ENCODE measurements at regions not wholly inside any gene's neighbourhood (a gene's known extent, or its start where the extent isn't known, plus 50 kb on each side); places are given as distances from the start of the nearest gene placed in this dataset.

DNA sequence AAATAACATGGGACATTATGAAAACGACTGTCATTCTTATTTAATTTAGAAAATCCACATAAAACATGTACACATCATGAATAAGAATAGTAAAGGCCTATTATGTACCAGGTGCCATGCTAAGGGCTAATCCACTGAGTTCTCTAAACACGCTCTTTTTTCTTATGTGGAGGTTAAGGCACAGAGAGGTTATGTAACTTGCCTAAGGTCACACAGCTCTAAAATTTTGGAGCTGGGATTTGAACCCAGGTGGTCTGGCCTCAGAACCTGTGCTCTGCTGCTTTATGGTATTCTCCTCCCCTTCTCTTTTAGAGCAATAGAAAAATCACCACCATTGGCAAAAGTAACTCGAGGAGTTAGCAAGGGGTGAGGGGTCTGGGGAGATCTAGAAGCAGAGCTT, 156.9 kb upstream of the ZNF536 start:
- DNase-seq (ENCODE audit: low read depth in 2 of 2): no peak

DNA sequence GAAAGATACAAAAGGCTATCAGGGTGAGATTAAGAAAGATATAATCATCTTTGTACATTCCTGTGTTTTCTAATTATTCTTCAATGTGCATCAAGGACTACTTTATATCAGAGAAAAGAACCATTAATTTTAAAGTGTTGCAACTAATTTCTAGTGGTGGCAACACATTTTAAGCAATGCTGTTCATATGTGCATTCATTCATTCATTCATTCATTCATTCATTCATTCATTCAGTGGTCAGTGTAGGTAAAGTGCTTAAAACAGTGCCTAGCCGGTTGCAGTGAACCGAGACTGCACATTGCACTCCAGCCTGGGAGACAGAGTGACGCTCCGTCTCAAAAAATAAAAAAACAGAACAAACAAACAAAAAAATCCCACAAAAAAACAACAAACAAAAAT, 155.7 kb upstream of the ZNF536 start:
- DNase-seq (ENCODE audit: low read depth in 2 of 2): no peak

- no peak for DNase-seq (ENCODE audit: low read depth in 2 of 2)
These were observed 154.7 kb upstream of the ZNF536 start for GRCh38 chr19:30217461-30217860.

- no peak for DNase-seq (ENCODE audit: low read depth in 2 of 2)
These were observed 152.5 kb upstream of the ZNF536 start for GRCh38 chr19:30219702-30220101.

GRCh38 chr19:30221176-30221575, 151.0 kb upstream of the ZNF536 start:
- no peak for DNase-seq (ENCODE audit: low read depth in 2 of 2)

GRCh38 chr19:30222428-30222873, 149.7 kb upstream of the ZNF536 start:
- no peak for DNase-seq (ENCODE audit: low read depth in 2 of 2)

DNA sequence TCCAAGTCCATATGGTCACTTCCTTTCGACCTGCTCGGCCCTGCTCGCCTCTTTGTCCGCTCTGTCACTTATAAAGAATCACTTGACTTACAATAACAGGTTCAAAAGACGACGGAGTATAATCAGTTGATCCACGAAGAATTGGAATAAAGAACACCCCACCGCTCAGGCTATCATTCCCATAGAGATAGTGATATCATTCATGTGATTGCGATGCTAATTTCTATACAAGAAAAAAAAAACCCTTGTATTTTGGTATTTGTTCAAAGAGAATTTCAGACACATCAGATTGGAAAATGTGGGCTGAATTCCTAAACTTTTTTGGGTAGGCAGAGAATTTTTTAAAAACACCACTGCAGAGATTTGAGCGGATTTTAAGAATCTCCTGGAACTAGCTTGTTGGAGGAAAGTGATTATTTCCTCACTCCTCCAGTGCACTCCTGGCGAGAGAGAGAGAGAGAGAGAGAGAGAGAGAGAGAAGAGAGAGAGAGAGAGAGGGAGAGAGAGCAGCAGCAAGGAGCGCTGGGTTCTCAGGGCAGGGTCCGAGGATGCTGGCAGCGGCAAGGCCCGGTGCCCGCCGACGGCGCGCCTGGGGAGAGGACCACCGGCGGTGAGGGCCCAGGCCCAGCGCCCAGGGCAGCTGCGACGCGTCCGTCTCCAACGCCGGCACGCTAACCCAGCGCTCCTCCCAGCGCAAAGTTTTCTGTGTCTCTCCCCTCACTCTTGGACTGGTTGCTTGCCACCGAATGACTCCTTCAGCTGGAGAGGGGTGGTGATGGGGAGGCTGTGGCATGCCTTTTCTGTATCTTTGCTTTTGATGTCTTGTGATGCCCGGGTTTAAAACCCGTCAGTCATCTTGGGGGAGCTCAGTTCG, 149.0 kb upstream of the ZNF536 start:
- no peak for DNase-seq (ENCODE audit: low read depth in 2 of 2)

DNA sequence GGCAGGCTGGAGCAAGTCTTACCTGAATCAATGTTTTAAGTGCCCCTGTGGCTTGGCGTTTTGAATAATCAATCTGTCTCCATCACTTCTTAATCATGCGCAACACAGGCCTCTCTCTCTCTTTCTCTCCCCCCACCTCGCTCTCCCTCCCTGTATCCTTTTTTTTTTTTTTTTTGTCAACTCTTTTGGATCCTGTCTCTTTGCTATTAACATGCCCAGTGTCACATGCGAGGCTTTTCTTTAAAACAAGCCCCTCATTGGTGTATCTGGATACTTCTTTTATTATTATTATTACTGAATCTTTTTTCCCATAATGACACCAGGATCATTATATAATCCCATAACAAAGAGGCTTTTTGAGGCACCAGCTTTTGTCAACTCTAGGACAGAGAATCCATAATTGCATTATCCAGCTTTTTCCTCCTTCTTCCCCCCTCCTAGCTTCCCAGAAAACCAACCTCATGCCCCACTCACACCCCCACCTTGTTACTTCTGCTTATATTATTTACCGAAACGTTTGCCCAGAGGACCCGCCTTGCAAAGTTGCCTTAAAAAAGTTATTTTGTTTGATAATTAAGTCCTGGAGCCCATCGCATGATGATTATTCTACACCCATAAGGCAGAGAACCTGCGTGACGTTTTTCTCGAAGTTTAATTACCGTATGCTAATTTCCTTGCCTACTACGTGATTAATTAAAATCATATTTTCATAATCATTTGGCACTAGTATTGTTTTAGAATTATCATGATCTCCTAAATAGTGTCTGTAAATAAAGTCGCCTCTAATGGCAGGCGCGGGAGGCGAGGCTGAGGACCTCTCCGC, 148.1 kb upstream of the ZNF536 start:
- no peak for DNase-seq (ENCODE audit: low read depth in 2 of 2)

DNA sequence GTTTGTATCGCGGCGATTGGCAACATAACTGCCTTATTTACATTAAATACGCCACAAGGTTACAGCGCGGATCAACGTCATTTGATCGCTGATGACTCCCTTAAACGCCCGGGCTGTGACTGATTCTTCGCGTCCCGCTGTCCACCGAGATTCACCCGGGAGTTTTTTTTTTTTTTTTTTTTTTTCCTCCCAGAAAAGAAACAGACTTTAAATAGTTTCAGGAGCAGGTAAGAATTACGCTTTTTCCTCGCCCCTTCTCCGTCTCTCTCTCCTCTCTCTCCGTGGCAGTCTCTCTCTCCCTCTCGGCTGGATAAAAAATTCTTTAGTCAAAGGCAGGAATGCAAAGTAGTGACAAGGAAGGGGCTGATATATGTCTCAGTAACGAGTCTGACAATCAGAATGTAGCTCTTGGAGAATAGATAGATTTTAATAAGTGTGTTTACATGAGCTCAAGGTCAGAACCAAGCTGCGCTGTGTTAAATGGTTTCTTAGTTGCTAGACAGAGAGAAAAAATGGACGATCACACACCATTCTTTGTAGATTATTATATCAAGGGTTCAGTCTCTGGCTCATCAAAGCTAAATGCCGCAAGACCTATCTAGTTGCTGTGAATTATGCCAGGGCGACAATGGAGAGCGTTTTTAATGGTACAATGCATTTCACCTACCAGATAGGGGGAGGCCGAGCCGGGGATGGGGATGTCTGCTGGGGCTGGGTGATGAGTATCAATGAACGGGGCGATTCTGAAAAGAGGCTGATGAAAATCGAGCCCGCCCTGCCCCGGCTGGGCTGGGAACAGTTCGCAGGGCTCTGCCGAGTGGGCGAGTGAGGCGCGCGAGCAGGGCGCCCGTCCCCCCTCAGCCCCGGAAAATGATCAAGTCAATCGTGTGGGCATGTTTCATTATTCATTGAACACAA, 147.2 kb upstream of the ZNF536 start:
- DNase-seq (ENCODE audit: low read depth in 2 of 2): no peak

DNA sequence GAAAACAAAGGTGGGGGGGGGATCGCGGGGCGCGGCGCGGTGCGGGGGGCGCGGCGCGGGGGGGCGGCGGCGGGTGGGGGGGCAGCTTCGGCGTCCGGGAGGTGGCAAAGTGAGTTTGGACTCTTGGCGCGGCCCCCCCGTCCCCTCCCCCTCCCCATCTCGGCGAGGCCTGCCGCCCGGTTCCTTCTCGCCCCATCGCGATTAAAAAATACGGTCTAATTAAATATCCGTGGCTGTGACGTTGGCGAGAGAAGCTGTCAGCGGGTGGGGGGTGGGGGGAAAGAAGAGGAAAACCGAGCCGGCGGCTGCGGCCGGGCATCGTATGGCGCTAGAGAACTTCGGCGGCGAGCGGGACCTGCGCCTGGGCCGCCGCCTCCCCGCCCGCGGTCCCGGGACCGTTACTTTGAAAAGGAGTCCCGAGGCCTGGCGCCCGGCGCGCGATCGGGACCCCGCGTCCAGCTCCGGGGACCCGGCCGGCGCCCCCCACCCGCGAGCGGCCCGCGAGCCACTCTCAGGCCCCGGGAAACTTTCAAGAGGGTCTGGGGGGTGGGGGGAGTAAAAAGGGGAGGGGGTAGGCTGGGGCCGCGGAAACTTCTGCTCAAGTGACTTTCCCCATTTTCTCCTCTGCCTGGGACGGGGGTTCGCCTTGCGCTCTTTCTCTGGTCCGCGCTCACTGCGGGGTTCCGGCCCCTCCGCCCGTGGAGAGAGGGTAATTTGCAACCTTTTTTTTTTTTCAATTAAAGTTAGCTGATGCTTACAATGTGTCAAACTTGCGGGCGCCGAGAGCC, 146.3 kb upstream of the ZNF536 start:
- no peak for DNase-seq (ENCODE audit: low read depth in 2 of 2)

DNA sequence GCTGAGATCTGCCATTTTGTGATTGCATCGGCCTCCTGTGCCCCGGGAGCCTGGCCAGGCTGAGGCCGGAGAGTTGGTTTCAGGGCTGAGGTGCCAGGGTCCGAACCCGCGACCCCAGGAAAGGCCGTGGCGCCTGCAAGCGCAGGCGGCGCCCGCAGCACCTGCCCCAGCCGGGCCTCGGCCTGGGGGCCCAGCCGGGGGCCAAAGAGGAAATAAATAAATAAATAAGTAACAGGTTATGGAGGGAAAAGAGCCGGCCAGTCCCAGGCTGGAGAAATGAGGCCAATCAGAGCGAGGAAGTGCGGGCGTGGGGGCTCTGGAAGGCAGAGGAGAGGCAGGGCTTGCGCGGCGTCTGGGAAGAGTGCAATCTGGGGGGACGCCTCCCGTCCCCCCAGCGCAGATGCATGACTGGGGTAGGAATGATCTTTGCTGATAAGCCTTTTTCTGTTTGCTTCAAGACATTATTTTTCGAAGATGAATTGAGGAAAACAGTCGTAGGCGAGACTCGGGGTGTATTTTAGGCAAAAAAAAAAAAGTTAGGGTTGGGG, 145.6 kb upstream of the ZNF536 start:
- no peak for DNase-seq (ENCODE audit: low read depth in 2 of 2)

- DNase-seq (ENCODE audit: low read depth in 2 of 2): no peak
These were observed 145.1 kb upstream of the ZNF536 start for GRCh38 chr19:30227012-30227621.

DNA sequence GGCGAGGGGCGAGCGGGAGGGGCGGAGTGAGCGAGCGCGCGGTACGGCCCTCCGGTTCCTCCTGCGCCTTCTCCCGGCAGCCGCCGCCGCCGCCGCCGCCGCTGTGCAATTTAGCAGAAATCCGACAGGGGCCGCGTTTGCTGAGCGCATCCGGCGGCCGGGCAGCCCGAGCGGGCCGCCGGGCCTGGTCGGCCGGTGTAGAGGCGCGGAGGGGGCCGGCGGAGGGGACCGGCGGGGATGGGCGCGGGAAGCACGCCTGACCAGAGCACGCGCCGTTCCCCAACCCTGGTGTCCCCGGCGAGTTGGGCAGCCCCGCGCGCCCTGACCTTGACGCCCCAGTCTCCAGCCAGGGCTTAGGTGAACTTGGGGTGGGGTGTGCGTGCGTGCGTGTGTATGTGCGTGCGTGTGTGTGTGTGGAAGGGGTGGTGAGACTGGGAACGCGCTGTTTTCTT, 144.5 kb upstream of the ZNF536 start:
- peak; percentile 40 to 48 for DNase-seq (ENCODE audit: low read depth in 2 of 2)

- no peak for DNase-seq (ENCODE audit: low read depth in 2 of 2)
These were observed 143.9 kb upstream of the ZNF536 start for GRCh38 chr19:30228113-30228834.

DNA sequence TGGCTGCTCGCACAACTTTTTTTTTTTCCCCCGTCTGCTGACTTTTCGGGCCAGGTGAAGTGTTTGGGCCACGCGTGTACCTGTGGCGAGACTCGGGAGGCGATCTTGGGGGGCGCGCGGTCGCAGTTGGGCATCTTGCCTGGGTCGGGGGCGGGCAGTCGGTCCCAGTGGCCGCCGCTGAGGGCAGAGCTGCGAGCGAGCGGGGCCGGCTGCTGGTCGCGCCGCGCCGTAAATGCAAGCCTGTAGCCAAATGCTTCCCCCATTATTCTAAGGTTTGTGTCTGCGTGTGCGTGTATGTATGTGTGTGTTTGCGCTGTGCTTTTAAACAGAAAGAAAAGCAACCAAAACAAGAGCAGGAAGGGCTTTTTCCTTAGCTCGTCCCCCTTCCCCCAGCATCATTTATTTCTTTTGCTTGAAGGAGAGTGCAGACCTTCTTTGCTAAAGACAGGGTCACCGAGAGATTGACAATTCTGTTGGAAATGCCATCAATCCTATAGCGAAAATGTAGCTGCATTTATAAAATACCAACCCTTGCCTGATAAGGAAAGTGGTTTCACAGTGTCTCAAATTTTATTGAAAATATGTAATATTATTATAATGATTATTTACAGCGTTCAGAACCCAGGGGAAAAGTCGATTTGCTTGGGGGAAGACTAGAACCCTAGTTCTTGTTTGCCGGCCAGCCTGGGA, 143.2 kb upstream of the ZNF536 start:
- no peak for DNase-seq (ENCODE audit: low read depth in 2 of 2)

DNA sequence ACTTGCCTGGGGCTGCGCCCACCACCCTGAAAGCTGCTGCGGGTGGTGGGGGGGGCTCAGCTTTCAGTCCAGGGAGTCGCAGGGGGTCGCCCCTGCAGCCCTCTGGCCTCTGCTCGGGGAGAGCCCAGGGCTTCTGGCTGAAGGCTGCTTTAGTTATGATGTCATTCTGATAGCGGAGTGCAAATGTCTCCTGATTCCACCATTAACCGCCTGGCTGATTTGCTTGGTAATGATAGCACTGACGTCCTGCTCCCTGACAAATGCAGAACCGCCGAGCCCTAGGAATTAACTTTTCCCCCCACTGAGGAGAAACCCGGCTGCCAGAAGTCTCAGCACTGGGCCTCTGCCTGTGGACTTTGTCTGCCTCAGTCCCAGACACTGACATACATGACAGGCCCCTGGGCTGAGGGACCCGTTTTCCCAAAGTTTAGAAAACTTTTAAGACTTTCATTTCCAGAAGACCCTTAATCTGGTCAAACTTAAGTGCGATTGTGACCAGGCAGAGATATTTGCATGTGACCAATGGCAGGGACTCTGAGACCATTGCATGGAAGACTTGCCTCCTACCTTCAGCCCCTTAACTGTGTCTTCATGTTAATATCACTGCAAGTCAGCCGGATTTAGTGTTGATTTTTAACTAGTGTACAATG, 142.5 kb upstream of the ZNF536 start:
- no peak for DNase-seq (ENCODE audit: low read depth in 2 of 2)

- DNase-seq (ENCODE audit: low read depth in 2 of 2): no peak
These were observed 140.5 kb upstream of the ZNF536 start for GRCh38 chr19:30231408-30232318.

All from fibroblast of skin of left biceps (primary cell).